ENCODE measurements at regions not wholly inside any gene's neighbourhood (a gene's known extent, or its start where the extent isn't known, plus 50 kb on each side); places are given as distances from the start of the nearest gene placed in this dataset.

GRCh38 chr16:86080982-86081381, 182.0 kb downstream of the IRF8 start:
- no peak for TF ChIP-seq POLR2A (IDR thresholded peaks at IDR 0.05)
- TF ChIP-seq CTCF (IDR thresholded peaks at IDR 0.05) = no peak

All from testis (tissue), 2 donors.